Neutrophil (primary cell): ENCODE measurements at regions not wholly inside any gene's neighbourhood (a gene's known extent, or its start where the extent isn't known, plus 50 kb on each side); places are given as distances from the start of the nearest gene placed in this dataset.
"Not testable (repeated sequence)": the region's sequence is repeated elsewhere in the genome, so short reads cannot be mapped to it uniquely, and the experiment has no call there.

Experiments used
- H3K27ac ChIP-seq: fragments of 200-600 bp; sonication (generic); 2 replicates; pipeline ENCODE4 v1.5.1; 2016; ENCODE audit warnings: mild to moderate bottlenecking, moderate library complexity
- H3K27me3 ChIP-seq: fragments of 200-600 bp; sonication (generic); 2 replicates; pipeline ENCODE4 v1.6.0; 2016; ENCODE audit warnings: mild to moderate bottlenecking
- H3K36me3 ChIP-seq: fragments of 200-600 bp; sonication (generic); 2 replicates; pipeline ENCODE4 v1.5.1; 2017
- H3K4me1 ChIP-seq, 2 experiments: fragments of 200-600 bp in 1 of 2; sonication (generic) in 1 of 2; 1 replicate in 1 of 2; 2 replicates in 1 of 2; pipeline versions ENCODE4 v1.5.1 to v1.6.1; 2013 to 2016; ENCODE audit warnings: low read depth in 1 of 2, low read length in 1 of 2, mild to moderate bottlenecking in 1 of 2, moderate library complexity in 1 of 2; ENCODE audit not compliant: control insufficient read depth in 1 of 2, insufficient read depth in 1 of 2
- H3K4me3 ChIP-seq, 2 experiments: fragments of 200-600 bp in 1 of 2; sonication (generic) in 1 of 2; 1 replicate in 1 of 2; 2 replicates in 1 of 2; pipeline ENCODE4 v1.5.1; 2013 to 2016; ENCODE audit warnings: low read depth in 1 of 2, low read length in 1 of 2, mild to moderate bottlenecking in 1 of 2, moderate library complexity in 1 of 2
- H3K9me3 ChIP-seq: fragments of 200-600 bp; sonication (generic); 2 replicates; pipeline ENCODE4 v1.5.1; 2016
- CTCF ChIP-seq: fragments of 200-600 bp; sonication (generic); IDR thresholded peaks from 2 replicates; pipeline ENCODE4 v1.5.1; 2016; ENCODE audit warnings: antibody characterized with exemption

DNA sequence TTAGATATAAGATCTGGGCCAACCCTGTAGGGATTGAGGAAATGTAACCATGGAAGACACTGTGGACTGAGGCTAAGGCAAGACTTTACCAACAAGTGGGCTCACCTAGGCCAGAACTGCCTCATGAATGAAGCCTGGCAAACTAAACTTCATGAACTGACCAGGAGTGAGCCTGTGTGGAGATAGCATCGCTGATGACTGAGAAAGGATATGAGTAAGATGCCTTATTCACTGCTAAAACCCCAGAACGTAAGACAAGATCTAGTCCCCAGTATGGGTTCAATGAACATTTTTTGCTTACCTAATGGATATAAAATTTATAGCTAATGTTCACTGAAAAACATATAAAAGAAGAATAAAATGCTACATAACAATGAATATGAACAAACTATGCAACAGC lies 399.8 kb downstream of the SATB2 start:
- Histone ChIP-seq H3K36me3 (no peaks in the 10 kb centered on the region), H3K4me1 (no peaks in the 10 kb centered on the region), H3K9me3 (no peaks in the 10 kb centered on the region), H3K27me3 (no peaks in the 10 kb centered on the region), H3K27ac (no peak overlapping the region), H3K4me3 (no peak overlapping the region)
- TF ChIP-seq CTCF: no peak

DNA sequence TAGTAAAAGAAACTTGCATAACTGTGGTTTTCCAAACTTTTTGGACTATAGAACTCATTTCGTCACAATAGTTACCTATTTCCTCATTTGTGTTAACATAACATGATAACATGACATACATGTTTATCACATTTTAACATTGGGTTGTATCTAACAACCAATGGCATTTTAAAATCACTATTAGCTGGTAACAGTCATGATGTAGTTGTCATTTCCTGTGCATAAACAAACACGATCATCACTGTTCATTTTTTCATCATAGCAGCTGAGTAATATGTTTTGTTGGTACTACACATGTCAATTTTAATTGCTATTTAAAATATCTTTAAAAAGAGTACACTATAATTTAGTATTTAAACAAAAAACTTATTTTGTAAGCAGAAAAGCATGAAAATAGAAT lies 402.4 kb downstream of the SATB2 start:
- Histone ChIP-seq H3K4me1 (no peaks in the 10 kb centered on the region), H3K27ac (no peak overlapping the region), H3K4me3 (no peak overlapping the region), H3K36me3 (no peaks in the 10 kb centered on the region), H3K9me3 (no peaks in the 10 kb centered on the region), H3K27me3 (no peaks in the 10 kb centered on the region)
- TF ChIP-seq CTCF: no peak

- H3K27me3 ChIP-seq: no peaks in the 10 kb centered on the region
- no peaks in the 10 kb centered on the region for H3K9me3 ChIP-seq
- H3K27ac ChIP-seq: no peak overlapping the region
- H3K36me3 ChIP-seq: no peaks in the 10 kb centered on the region
- TF ChIP-seq CTCF: no peak
- no peak overlapping the region for H3K4me3 ChIP-seq
- no peaks in the 10 kb centered on the region for H3K4me1 ChIP-seq
Measured at GRCh38 chr2:199042660-199043379, 414.9 kb downstream of the SATB2 start.

DNA sequence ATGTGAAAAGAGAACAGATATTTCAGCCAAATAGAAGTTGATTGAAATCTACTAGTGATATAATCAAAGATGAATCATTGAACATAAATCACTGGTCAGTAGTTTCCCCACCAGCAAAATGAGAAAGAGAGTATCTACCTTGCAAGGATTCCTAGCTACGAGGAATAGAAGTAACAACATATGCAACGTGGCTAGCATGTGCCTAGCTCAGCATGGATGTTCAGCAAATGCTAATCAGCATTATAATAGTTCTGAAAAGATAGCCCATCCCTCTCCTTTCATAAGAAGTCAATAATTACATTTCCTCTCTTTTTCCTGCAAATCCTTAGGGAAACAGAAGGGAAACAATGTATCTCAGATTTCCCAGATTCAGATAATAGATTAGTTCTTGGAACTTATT lies 417.2 kb downstream of the SATB2 start:
- H3K36me3 ChIP-seq: no peaks in the 10 kb centered on the region
- H3K9me3 ChIP-seq: no peaks in the 10 kb centered on the region
- no peaks in the 10 kb centered on the region for H3K4me1 ChIP-seq
- no peak for TF ChIP-seq CTCF
- no peak overlapping the region for H3K27ac ChIP-seq
- H3K4me3 ChIP-seq: no peak overlapping the region
- H3K27me3 ChIP-seq: no peaks in the 10 kb centered on the region

DNA sequence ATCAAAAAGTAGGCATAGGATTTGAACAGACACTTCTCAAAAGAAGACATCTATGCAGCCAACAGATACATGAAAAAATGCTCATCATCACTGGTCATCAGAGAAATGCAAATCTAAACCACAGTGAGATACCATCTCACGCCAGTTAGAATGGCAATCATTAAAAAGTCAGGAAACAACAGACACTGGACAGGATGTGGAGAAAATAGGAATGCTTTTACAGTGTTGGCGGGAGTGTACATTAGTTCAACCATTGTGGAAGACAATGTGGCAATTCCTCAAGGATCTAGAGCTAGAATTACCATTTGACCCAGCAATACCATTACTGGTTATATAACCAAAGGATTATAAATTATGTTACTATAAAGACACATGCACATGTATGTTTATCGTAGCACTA lies 424.0 kb downstream of the SATB2 start:
- not testable (repeated sequence) for H3K27ac ChIP-seq, H3K36me3 ChIP-seq, H3K9me3 ChIP-seq, H3K4me1 ChIP-seq, H3K27me3 ChIP-seq, H3K4me3 ChIP-seq

DNA sequence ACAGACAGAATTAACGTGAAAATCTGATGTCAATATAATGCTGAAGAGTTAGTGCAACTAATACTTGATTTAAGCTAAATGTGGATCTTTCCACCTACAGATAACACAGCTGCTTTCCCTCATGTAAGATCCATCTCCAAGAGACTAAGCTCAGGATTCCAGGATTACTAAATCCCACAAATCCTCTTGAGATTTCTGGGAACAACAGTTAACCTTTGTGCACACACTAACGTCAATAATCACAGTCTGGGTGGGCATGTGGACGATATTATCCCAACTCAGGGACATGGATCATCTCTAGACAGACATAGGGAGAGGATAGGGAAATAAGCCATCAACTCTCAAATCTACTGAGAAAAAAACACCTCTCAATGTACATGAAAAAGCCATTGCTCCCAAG lies 432.6 kb downstream of the SATB2 start:
- Histone ChIP-seq H3K4me1 (no peaks in the 10 kb centered on the region), H3K27me3 (no peaks in the 10 kb centered on the region), H3K9me3 (no peaks in the 10 kb centered on the region), H3K36me3 (no peaks in the 10 kb centered on the region), H3K4me3 (no peak overlapping the region), H3K27ac (no peak overlapping the region)
- no peak for TF ChIP-seq CTCF
